ENCODE measurements at regions not wholly inside any gene's neighbourhood (a gene's known extent, or its start where the extent isn't known, plus 50 kb on each side); places are given as distances from the start of the nearest gene placed in this dataset.

GRCh38 chr11:29562183-29562582, 454.6 kb downstream of the KCNA4 start:
- no peak for TF ChIP-seq CTCF (IDR thresholded peaks at IDR 0.05 in 4 of 5, conservative IDR thresholded peaks at IDR 0.05 in 1 of 5)
- no peak for TF ChIP-seq POLR2A (IDR thresholded peaks at IDR 0.05)
